ENCODE measurements at regions not wholly inside any gene's neighbourhood (a gene's known extent, or its start where the extent isn't known, plus 50 kb on each side); places are given as distances from the start of the nearest gene placed in this dataset.

GRCh38 chr3:188940573-188940932, 231.2 kb upstream of the TPRG1 start:
- no peak for DNase-seq (ENCODE audit: low read depth, low spot score)

GRCh38 chr3:188941103-188941502, 230.7 kb upstream of the TPRG1 start:
- no peak for DNase-seq (ENCODE audit: low read depth, low spot score)

GRCh38 chr3:188942191-188942590, 229.6 kb upstream of the TPRG1 start:
- DNase-seq (ENCODE audit: low read depth, low spot score), result no peak

GRCh38 chr3:188943591-188943990, 228.2 kb upstream of the TPRG1 start:
- no peak for DNase-seq (ENCODE audit: low read depth, low spot score)

GRCh38 chr3:188944108-188944507, 227.7 kb upstream of the TPRG1 start:
- no peak for DNase-seq (ENCODE audit: low read depth, low spot score)

GRCh38 chr3:188946351-188947240, 225.2 kb upstream of the TPRG1 start:
- no peak for DNase-seq (ENCODE audit: low read depth, low spot score)

- peak; percentile 68 for DNase-seq (ENCODE audit: low read depth, low spot score)
These were observed 224.1 kb upstream of the TPRG1 start for GRCh38 chr3:188947401-188948280.

GRCh38 chr3:188948281-188948996, 223.3 kb upstream of the TPRG1 start:
- peak; percentile 88 for DNase-seq (ENCODE audit: low read depth, low spot score)

GRCh38 chr3:188948997-188949389, 222.8 kb upstream of the TPRG1 start:
- DNase-seq (ENCODE audit: low read depth, low spot score), result no peak

GRCh38 chr3:188949456-188949855, 222.3 kb upstream of the TPRG1 start:
- no peak for DNase-seq (ENCODE audit: low read depth, low spot score)

- DNase-seq (ENCODE audit: low read depth, low spot score), result no peak
These were observed 221.8 kb upstream of the TPRG1 start for GRCh38 chr3:188949996-188950395.

GRCh38 chr3:188950832-188951489, 220.8 kb upstream of the TPRG1 start:
- peak; percentile 96 for DNase-seq (ENCODE audit: low read depth, low spot score)

- no peak for DNase-seq (ENCODE audit: low read depth, low spot score)
These were observed 220.0 kb upstream of the TPRG1 start for GRCh38 chr3:188951734-188952133.

GRCh38 chr3:188954590-188955208, 217.1 kb upstream of the TPRG1 start:
- DNase-seq (ENCODE audit: low read depth, low spot score), result peak; percentile 69

GRCh38 chr3:188955919-188956318, 215.9 kb upstream of the TPRG1 start:
- no peak for DNase-seq (ENCODE audit: low read depth, low spot score)

- peak; percentile 29 for DNase-seq (ENCODE audit: low read depth, low spot score)
These were observed 214.8 kb upstream of the TPRG1 start for GRCh38 chr3:188956839-188957489.

- DNase-seq (ENCODE audit: low read depth, low spot score), result no peak
These were observed 212.8 kb upstream of the TPRG1 start for GRCh38 chr3:188959013-188959412.

- no peak for DNase-seq (ENCODE audit: low read depth, low spot score)
These were observed 209.2 kb upstream of the TPRG1 start for GRCh38 chr3:188962253-188963247.

GRCh38 chr3:188964957-188965356, 206.8 kb upstream of the TPRG1 start:
- DNase-seq (ENCODE audit: low read depth, low spot score), result no peak

All from pulmonary artery endothelial cell (primary cell).